Activated naive CD4-positive, alpha-beta T cell treated with anti-CD3 and anti-CD28 coated beads, Interleukin-2, amount 10 ng/mL, durations not matched to agents 7 days and 5 days (primary cell): ENCODE measurements at regions not wholly inside any gene's neighbourhood (a gene's known extent, or its start where the extent isn't known, plus 50 kb on each side); places are given as distances from the start of the nearest gene placed in this dataset.
"Not testable (repeated sequence)": the region's sequence is repeated elsewhere in the genome, so short reads cannot be mapped to it uniquely, and the experiment has no call there.

Experiments used
- CTCF ChIA-PET: fragments of 350-600 bp; sonication (Branson Sonifier 250); formaldehyde crosslinking; loops from one replicate; lab custom pipeline; 2021; ENCODE audit warnings: antibody characterized with exemption; lab: Charles Lee
- DNase-seq: peaks from one replicate; pipeline ENCODE4 v3.0.0-alpha.2; 2020
- H3K27ac Mint-ChIP-seq: one replicate; pipeline ENCODE4 v1.8.0; 2021; ENCODE audit warnings: mild to moderate bottlenecking, moderate library complexity, mixed read lengths
- H3K27me3 Mint-ChIP-seq: one replicate; pipeline ENCODE4 v1.8.0; 2021; ENCODE audit warnings: mild to moderate bottlenecking, mixed read lengths
- H3K36me3 Mint-ChIP-seq: one replicate; pipeline ENCODE4 v1.8.0; 2021; ENCODE audit warnings: mixed read lengths
- H3K4me1 Mint-ChIP-seq: one replicate; pipeline ENCODE4 v1.8.0; 2021; ENCODE audit warnings: mixed read lengths
- H3K4me3 Mint-ChIP-seq: one replicate; pipeline ENCODE4 v1.8.0; 2021; ENCODE audit warnings: mild to moderate bottlenecking, moderate library complexity, mixed read lengths
- H3K9me3 Mint-ChIP-seq: one replicate; pipeline ENCODE4 v1.8.0; 2021; ENCODE audit warnings: mixed read lengths

DNA sequence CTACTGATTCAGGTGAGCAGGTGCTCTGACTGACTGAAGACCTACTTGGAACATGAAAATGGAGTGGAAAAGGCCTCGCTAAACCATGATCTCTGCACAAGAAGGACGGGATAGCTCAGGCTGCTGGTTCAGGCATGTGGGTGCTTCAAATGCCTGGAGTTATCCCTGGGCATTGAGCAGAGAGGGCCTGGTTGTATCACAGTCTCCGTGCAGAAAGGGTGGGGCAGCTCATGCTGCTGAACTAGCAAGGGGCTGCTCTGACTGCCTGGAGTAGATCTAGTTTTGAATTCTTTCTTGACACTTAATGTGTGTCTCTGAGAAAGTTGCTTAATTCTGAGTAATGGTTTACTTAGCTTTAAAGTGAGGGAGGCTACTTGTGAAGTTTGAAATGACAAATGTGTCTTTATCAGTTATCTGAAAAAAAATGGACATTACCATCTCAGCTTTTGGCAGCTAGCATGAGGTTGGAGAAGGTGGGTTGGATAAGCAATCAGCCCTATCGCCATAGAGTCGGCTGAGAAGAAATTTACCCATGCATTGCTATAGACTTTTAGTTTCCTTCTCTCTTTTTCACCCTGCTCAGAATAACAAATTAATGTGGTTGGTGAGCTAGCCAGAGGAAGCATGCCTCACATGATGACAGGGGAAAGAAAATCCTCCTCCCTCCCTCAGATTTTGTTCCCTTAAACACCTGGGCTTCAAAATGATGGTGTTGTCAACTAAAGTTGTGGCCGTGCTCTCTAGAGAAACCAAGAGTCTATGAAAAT, 832.4 kb downstream of the STIM2 start:
- no peaks in the 10 kb centered on the region for H3K36me3 Mint-ChIP-seq
- peaks cover 3% of the 10 kb centered on the region for H3K9me3 Mint-ChIP-seq
- no peak for DNase-seq
- H3K4me3 Mint-ChIP-seq: no peak overlapping the region
- H3K27me3 Mint-ChIP-seq: no peaks in the 10 kb centered on the region
- CTCF ChIA-PET: no interaction called here
- no peaks in the 10 kb centered on the region for H3K4me1 Mint-ChIP-seq
- H3K27ac Mint-ChIP-seq: no peak overlapping the region

- H3K4me1 Mint-ChIP-seq, H3K4me3 Mint-ChIP-seq, DNase-seq, CTCF ChIA-PET, H3K9me3 Mint-ChIP-seq, H3K36me3 Mint-ChIP-seq, H3K27me3 Mint-ChIP-seq, H3K27ac Mint-ChIP-seq: not testable (repeated sequence)
Measured at GRCh38 chr4:27696257-27696656, 835.6 kb downstream of the STIM2 start.

- H3K27me3 Mint-ChIP-seq: no peaks in the 10 kb centered on the region
- no peak overlapping the region for H3K4me3 Mint-ChIP-seq
- DNase-seq: no peak
- CTCF ChIA-PET: no interaction called here
- no peaks in the 10 kb centered on the region for H3K36me3 Mint-ChIP-seq
- H3K9me3 Mint-ChIP-seq: peaks cover 8% of the 10 kb centered on the region
- no peaks in the 10 kb centered on the region for H3K4me1 Mint-ChIP-seq
- no peak overlapping the region for H3K27ac Mint-ChIP-seq
Measured at GRCh38 chr4:27701606-27702005, 841.0 kb downstream of the STIM2 start.

DNA sequence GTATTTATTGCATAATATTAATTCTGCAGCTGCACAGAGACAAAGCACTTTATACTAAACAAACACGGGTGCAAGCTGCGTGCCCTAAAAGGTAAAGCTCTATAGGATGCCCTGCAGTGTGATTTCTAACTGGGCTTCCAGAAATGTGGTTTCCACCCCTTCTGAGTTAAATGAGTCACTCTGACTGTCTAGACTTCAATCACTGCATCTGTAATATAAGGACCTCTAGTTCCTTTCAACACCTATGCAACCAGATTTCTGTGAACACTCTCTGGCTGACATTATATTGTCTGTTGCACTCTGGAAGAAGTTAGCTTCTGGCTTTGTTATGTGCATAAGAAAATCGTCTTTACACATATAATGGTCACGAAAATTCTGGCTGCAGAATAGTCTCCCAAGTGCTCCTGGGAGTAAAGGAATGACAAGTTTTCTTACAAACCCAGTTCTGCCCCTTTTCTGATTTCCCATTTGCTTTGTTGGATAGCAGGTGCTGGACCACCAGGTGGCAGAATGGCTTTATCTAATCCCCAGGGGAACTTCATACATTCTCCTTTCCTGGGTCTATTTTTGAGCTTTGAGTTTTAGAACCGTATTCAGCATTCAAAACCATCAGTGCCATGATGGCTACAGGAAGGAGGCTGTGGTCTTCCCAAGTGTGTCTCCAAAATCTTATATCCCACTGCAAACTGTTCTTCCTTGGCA, 842.2 kb downstream of the STIM2 start:
- no peak for DNase-seq

DNA sequence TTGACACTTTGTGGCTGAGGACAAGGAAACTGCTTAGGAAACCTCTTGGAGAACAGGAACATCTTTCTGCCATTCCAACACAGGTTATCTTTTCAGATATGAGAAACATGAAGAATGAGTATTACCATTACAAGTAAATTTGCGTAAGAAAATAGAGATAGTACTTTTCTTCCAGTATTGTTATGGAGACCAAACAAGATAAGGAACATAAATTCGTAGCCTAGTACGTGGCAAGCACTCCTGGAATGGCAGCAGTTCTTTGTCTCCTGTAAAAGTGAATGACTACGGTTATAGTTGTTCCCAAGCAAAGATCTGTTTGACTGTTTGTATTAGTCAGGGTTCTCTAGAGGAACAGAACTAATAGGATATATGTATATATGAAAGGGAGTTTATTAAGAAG, 843.1 kb downstream of the STIM2 start:
- CTCF ChIA-PET: no interaction called here
- DNase-seq: no peak

More for the DNA sequence above, 842.2 kb downstream of the STIM2 start:
- Mint-ChIP-seq H3K36me3 (no peaks in the 10 kb centered on the region), H3K9me3 (peaks cover 5% of the 10 kb centered on the region), H3K27ac (no peak overlapping the region), H3K4me1 (no peaks in the 10 kb centered on the region), H3K4me3 (no peak overlapping the region), H3K27me3 (no peaks in the 10 kb centered on the region)
- CTCF ChIA-PET: no interaction called here

DNA sequence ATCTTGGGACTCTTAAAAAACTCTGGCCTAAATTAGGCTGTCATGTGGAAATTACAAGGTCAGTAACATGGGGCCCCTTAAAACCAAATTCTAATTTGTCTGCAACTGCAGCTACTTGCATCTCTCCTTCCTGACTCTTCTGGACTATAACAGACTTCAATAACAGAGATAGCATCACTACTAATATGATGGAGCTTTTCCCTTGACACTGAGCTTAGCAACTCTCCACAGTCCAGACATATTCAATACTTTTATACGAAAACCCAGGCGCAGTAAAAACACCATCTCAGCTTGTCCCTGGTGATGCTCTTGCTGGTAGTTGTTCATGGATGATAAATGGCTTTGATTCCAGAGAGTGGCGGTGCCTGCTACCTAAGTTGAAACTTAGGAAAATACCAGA, 850.4 kb downstream of the STIM2 start:
- Mint-ChIP-seq H3K36me3 (no peaks in the 10 kb centered on the region), H3K4me3 (no peak overlapping the region), H3K27me3 (no peaks in the 10 kb centered on the region), H3K27ac (no peak overlapping the region), H3K4me1 (no peaks in the 10 kb centered on the region), H3K9me3 (no peaks in the 10 kb centered on the region)
- no peak for DNase-seq
- CTCF ChIA-PET: no interaction called here

More for the DNA sequence above, 843.1 kb downstream of the STIM2 start:
- Mint-ChIP-seq H3K27ac (no peak overlapping the region), H3K4me3 (no peak overlapping the region), H3K27me3 (no peaks in the 10 kb centered on the region), H3K4me1 (no peaks in the 10 kb centered on the region), H3K36me3 (no peaks in the 10 kb centered on the region), H3K9me3 (peaks cover 5% of the 10 kb centered on the region)

- Mint-ChIP-seq H3K4me3 (no peak overlapping the region), H3K27me3 (no peaks in the 10 kb centered on the region), H3K4me1 (no peaks in the 10 kb centered on the region), H3K27ac (no peak overlapping the region), H3K9me3 (no peaks in the 10 kb centered on the region), H3K36me3 (no peaks in the 10 kb centered on the region)
- CTCF ChIA-PET: no interaction called here
- DNase-seq: no peak
Measured at GRCh38 chr4:27714073-27714472, 853.4 kb downstream of the STIM2 start.

GRCh38 chr4:27716693-27717430, 856.2 kb downstream of the STIM2 start:
- Mint-ChIP-seq H3K4me3 (no peak overlapping the region), H3K4me1 (no peaks in the 10 kb centered on the region), H3K27ac (no peak overlapping the region), H3K27me3 (no peaks in the 10 kb centered on the region), H3K9me3 (peaks cover 5% of the 10 kb centered on the region), H3K36me3 (no peaks in the 10 kb centered on the region)
- no peak for DNase-seq
- CTCF ChIA-PET: no interaction called here

GRCh38 chr4:27717431-27717755, 856.8 kb downstream of the STIM2 start:
- Mint-ChIP-seq H3K4me1 (no peaks in the 10 kb centered on the region), H3K36me3 (no peaks in the 10 kb centered on the region), H3K4me3 (no peak overlapping the region), H3K27ac (no peak overlapping the region), H3K27me3 (no peaks in the 10 kb centered on the region), H3K9me3 (peaks cover 5% of the 10 kb centered on the region)
- CTCF ChIA-PET: no interaction called here
- DNase-seq: no peak

DNA sequence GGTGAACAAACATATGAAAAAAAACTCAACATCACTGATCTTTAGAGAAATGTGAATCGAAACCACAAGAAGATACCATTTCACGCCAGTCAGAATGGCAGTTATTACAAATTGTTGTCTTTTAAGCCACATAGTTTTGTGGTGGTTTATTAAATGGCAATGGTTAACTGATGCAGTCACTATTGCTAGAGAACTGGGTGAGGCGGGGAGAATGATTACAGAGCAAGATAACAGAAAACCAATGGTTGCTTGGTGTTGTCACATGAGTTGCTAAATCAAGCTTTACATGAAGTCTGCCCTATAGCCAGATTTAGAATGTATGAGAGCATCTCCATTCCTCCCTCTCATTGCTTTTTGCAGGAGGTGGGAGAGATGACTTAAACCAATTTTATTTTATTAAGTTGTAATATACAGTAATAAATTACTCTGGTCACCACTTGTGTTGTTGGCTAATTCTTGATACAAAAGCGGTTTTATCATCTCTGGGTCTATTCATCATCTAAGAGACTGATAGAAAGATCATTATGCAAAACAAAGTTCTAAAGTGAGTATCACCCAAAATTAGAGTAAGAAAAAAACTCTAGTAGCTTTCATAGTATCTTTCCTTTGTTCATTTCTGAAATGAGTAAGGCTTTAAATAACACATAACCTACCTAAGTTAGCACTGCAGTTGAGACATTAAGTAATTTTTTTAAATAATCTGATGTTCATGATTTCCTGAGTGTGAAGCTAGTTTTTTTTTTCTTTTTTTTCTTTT, 859.5 kb downstream of the STIM2 start:
- DNase-seq: no peak
- H3K27ac Mint-ChIP-seq: no peak overlapping the region
- H3K9me3 Mint-ChIP-seq: peaks cover 5% of the 10 kb centered on the region
- no peaks in the 10 kb centered on the region for H3K27me3 Mint-ChIP-seq
- CTCF ChIA-PET: no interaction called here
- H3K4me3 Mint-ChIP-seq: no peak overlapping the region
- no peaks in the 10 kb centered on the region for H3K36me3 Mint-ChIP-seq
- H3K4me1 Mint-ChIP-seq: no peaks in the 10 kb centered on the region

DNA sequence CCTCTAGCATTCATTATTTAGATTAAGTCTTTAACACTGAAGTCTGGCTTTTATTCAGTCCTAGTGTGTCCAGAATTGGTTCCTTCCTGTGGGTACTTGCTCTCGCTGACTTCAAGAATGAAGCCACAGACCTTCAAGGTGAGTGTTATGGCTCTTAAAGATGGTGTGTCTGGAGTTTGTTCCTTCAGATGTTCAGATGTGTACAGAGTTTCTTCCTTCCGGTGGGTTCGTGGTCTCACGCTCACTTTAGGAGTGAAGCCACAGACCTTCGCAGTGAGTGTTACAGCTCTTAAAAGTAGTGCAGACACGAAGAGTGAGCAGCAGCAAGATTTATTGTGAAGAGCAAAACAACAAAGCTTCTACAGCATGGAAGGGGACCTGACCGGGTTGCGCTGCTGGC, 860.6 kb downstream of the STIM2 start:
- Mint-ChIP-seq H3K36me3 (no peaks in the 10 kb centered on the region), H3K27me3 (no peaks in the 10 kb centered on the region), H3K27ac (no peak overlapping the region), H3K4me1 (no peaks in the 10 kb centered on the region), H3K9me3 (peaks cover 5% of the 10 kb centered on the region), H3K4me3 (no peak overlapping the region)
- CTCF ChIA-PET: no interaction called here
- no peak for DNase-seq

- Mint-ChIP-seq H3K36me3 (no peaks in the 10 kb centered on the region), H3K27me3 (no peaks in the 10 kb centered on the region), H3K27ac (no peak overlapping the region), H3K4me1 (no peaks in the 10 kb centered on the region), H3K9me3 (no peaks in the 10 kb centered on the region), H3K4me3 (no peak overlapping the region)
- CTCF ChIA-PET: no interaction called here
- DNase-seq: no peak
Measured at GRCh38 chr4:27728892-27729291, 868.3 kb downstream of the STIM2 start.

DNA sequence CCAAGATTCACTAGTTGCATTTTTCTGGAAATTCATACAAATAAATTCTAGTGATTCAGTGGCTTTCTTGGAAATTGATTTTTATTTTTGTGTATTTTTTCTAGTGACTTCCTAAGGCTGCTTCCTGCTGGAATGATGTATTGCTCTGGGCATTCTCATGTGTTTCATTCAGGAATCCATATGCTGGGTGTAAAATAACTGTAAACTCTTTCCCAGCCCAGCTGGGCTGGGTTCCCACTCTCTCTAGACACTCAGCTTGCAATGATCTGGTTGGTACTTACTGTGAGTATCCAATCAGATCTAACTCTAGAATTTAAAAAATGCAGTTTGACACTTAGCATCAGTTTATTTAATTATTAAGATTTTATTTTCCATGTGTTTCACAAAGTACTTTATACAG, 882.2 kb downstream of the STIM2 start:
- CTCF ChIA-PET: no interaction called here
- H3K27me3 Mint-ChIP-seq: no peaks in the 10 kb centered on the region

More for the DNA sequence above, 882.2 kb downstream of the STIM2 start:
- H3K36me3 Mint-ChIP-seq: no peaks in the 10 kb centered on the region
- H3K9me3 Mint-ChIP-seq: peaks cover 2% of the 10 kb centered on the region
- no peak overlapping the region for H3K27ac Mint-ChIP-seq
- H3K4me3 Mint-ChIP-seq: no peak overlapping the region
- H3K4me1 Mint-ChIP-seq: no peaks in the 10 kb centered on the region
- no peak for DNase-seq
